OCI-LY1 (cell line): ENCODE measurements at regions not wholly inside any gene's neighbourhood (a gene's known extent, or its start where the extent isn't known, plus 50 kb on each side); places are given as distances from the start of the nearest gene placed in this dataset.

Source experiments
- H2AFZ ChIP-seq: fragments of 200-600 bp; sonication (generic), shearing (Covaris generic); 2 replicates; pipeline ENCODE4 v1.6.0; 2014; ENCODE audit warnings: antibody characterized with exemption, mild to moderate bottlenecking, low read length
- H3F3A ChIP-seq: fragments of 200-600 bp; sonication (generic), shearing (Covaris generic); 2 replicates; pipeline ENCODE4 v1.6.0; 2014; ENCODE audit warnings: mild to moderate bottlenecking, antibody characterized with exemption, low read length, moderate library complexity; ENCODE audit not compliant: insufficient read depth
- H3K27ac ChIP-seq: fragments of 200-600 bp; sonication (generic); 2 replicates; pipeline ENCODE4 v1.5.1; 2014; ENCODE audit warnings: low read length, mixed run types, mild to moderate bottlenecking, low read depth; ENCODE audit not compliant: poor library complexity, severe bottlenecking
- H3K27me3 ChIP-seq: fragments of 200-600 bp; sonication (generic); 2 replicates; pipeline ENCODE4 v1.6.0; 2014; ENCODE audit warnings: antibody characterized with exemption, mild to moderate bottlenecking, low read length, moderate library complexity; ENCODE audit not compliant: insufficient read depth
- H3K36me3 ChIP-seq: fragments of 200-600 bp; sonication (generic); 2 replicates; pipeline ENCODE4 v1.6.1; 2014; ENCODE audit warnings: mild to moderate bottlenecking, antibody characterized with exemption, low read length, moderate library complexity, mixed read lengths; ENCODE audit not compliant: insufficient read depth
- H3K4me1 ChIP-seq: fragments of 200-600 bp; sonication (generic); 2 replicates; pipeline ENCODE4 v1.5.1; 2014; ENCODE audit warnings: mild to moderate bottlenecking, low read length, moderate library complexity; ENCODE audit not compliant: insufficient read depth, severe bottlenecking
- H3K4me2 ChIP-seq: fragments of 200-600 bp; sonication (generic), shearing (Covaris generic); 2 replicates; pipeline ENCODE4 v1.6.1; 2014; ENCODE audit warnings: low read length
- H3K4me3 ChIP-seq: fragments of 200-600 bp; sonication (generic); 2 replicates; pipeline ENCODE4 v1.5.1; 2014; ENCODE audit warnings: low read length, low read depth, mild to moderate bottlenecking, mixed read lengths; ENCODE audit not compliant: poor library complexity, severe bottlenecking
- H3K79me2 ChIP-seq: fragments of 200-600 bp; shearing (Covaris generic); 2 replicates; pipeline ENCODE4 v1.6.1; 2016; ENCODE audit warnings: mixed run types, low read length, mixed read lengths; ENCODE audit not compliant: insufficient read depth
- H3K9ac ChIP-seq: fragments of 200-600 bp; sonication (generic), shearing (Covaris generic); 2 replicates; pipeline ENCODE4 v1.6.1; 2014; ENCODE audit warnings: mild to moderate bottlenecking, low read length, mixed read lengths
- H3K9me2 ChIP-seq: fragments of 200-600 bp; sonication (generic), shearing (Covaris generic); 2 replicates; pipeline ENCODE4 v1.6.1; 2014; ENCODE audit warnings: low read depth, mild to moderate bottlenecking, low read length, mixed read lengths
- H3K9me3 ChIP-seq: fragments of 200-600 bp; shearing (Covaris generic); 2 replicates; pipeline ENCODE4 v1.6.1; 2014; ENCODE audit warnings: low read length, mixed read lengths
- H4K20me1 ChIP-seq: fragments of 200-600 bp; sonication (generic), shearing (Covaris generic); 2 replicates; pipeline ENCODE4 v1.6.0; 2016; ENCODE audit warnings: mild to moderate bottlenecking, low read length; ENCODE audit not compliant: insufficient read depth
- EZH2 ChIP-seq: fragments of 200-600 bp; sonication (generic), shearing (Covaris generic); IDR thresholded peaks from 2 replicates; pipeline ENCODE4 v1.8.0; 2017; ENCODE audit warnings: borderline replicate concordance, mixed run types, mild to moderate bottlenecking, antibody characterized with exemption, low read length, moderate library complexity, mixed read lengths
- TF ChIP-seq, protein P1 (sequence below): fragments of 200-600 bp; sonication (generic), shearing (Covaris generic); IDR thresholded peaks from 2 replicates; pipeline ENCODE4 v1.5.1; 2017; ENCODE audit warnings: mild to moderate bottlenecking, antibody characterized with exemption, low read length, moderate library complexity, mixed read lengths

DNA sequence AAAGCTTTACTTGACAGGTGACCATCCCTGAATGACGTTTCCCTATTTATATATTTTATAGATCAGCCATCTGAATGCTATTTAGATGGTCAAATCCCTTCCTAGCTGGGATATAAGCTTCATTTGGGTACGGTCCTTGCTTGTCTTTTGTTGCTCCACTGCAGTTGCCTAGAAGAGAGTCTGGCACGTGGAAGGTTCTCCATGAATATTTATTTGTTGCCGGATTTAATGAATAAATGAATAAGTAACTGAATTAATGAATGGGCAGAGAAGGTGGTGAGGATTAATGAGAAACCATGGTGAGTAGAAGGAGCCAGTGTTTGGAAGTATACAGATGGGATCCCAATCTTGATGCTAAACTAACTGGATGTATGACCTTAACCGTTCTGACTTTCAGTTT lies 222.1 kb downstream of the LPIN1 start:
- no peak overlapping the region for H3K27ac ChIP-seq
- no peaks in the 10 kb centered on the region for H4K20me1 ChIP-seq
- H3K79me2 ChIP-seq, result no peaks in the 10 kb centered on the region
- no peak overlapping the region for H2AFZ ChIP-seq
- no peaks in the 10 kb centered on the region for H3K9me2 ChIP-seq
- H3K4me2 ChIP-seq, result no peak overlapping the region
- H3K36me3 ChIP-seq, result no peaks in the 10 kb centered on the region
- no peak overlapping the region for H3K4me3 ChIP-seq
- peaks cover 18% of the 10 kb centered on the region for H3K9me3 ChIP-seq
- TF ChIP-seq EZH2, result no peak
- TF ChIP-seq, protein P1, sequence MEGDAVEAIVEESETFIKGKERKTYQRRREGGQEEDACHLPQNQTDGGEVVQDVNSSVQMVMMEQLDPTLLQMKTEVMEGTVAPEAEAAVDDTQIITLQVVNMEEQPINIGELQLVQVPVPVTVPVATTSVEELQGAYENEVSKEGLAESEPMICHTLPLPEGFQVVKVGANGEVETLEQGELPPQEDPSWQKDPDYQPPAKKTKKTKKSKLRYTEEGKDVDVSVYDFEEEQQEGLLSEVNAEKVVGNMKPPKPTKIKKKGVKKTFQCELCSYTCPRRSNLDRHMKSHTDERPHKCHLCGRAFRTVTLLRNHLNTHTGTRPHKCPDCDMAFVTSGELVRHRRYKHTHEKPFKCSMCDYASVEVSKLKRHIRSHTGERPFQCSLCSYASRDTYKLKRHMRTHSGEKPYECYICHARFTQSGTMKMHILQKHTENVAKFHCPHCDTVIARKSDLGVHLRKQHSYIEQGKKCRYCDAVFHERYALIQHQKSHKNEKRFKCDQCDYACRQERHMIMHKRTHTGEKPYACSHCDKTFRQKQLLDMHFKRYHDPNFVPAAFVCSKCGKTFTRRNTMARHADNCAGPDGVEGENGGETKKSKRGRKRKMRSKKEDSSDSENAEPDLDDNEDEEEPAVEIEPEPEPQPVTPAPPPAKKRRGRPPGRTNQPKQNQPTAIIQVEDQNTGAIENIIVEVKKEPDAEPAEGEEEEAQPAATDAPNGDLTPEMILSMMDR, result no peak
- H3K4me1 ChIP-seq, result peaks cover 24% of the 10 kb centered on the region
- H3K9ac ChIP-seq, result no peak overlapping the region
- H3K27me3 ChIP-seq, result no peaks in the 10 kb centered on the region
- H3F3A ChIP-seq, result no peaks in the 10 kb centered on the region

DNA sequence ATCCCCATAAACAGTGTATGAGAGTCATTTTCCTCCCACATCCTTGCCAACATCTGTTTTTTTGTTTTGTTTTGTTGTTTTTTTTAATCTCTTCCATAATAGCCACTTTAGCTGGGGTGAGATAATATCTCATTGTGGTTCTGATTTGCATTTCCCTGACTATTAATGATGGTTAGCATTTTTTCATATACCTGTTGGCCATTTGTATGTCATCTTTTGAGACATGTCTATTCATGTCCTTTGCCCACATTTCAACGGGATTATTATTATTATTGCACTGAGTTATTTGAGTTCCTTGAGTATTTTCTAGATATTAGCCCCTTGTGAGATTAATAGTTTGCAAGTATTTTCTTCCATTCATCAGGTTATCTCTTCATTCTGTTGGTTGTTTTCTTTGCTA lies 223.3 kb downstream of the LPIN1 start:
- no peaks in the 10 kb centered on the region for H3K79me2 ChIP-seq
- H3K4me1 ChIP-seq, result peaks cover 18% of the 10 kb centered on the region
- H3K4me2 ChIP-seq, result no peak overlapping the region
- peaks cover 22% of the 10 kb centered on the region for H3K9me3 ChIP-seq
- no peak overlapping the region for H2AFZ ChIP-seq
- no peak overlapping the region for H3K27ac ChIP-seq
- no peak for TF ChIP-seq EZH2
- TF ChIP-seq, protein P1, result no peak
- H3K9me2 ChIP-seq, result no peaks in the 10 kb centered on the region
- no peaks in the 10 kb centered on the region for H3F3A ChIP-seq
- H3K27me3 ChIP-seq, result no peaks in the 10 kb centered on the region
- no peak overlapping the region for H3K9ac ChIP-seq
- no peaks in the 10 kb centered on the region for H3K36me3 ChIP-seq
- H3K4me3 ChIP-seq, result no peak overlapping the region
- no peaks in the 10 kb centered on the region for H4K20me1 ChIP-seq

- peaks cover 5% of the 10 kb centered on the region; the same call in 1 of the 2 replicates for H3K36me3 ChIP-seq
Measured at GRCh38 chr2:11974573-11974972, 228.1 kb downstream of the LPIN1 start.

More at GRCh38 chr2:11974573-11974972, 228.1 kb downstream of the LPIN1 start:
- H4K20me1 ChIP-seq, result no peaks in the 10 kb centered on the region
- no peak overlapping the region for H2AFZ ChIP-seq
- TF ChIP-seq EZH2, result no peak
- TF ChIP-seq, protein P1, result no peak
- H3K9me2 ChIP-seq, result no peaks in the 10 kb centered on the region
- H3K9me3 ChIP-seq, result peaks cover 27% of the 10 kb centered on the region
- no peak overlapping the region for H3K9ac ChIP-seq
- H3F3A ChIP-seq, result no peaks in the 10 kb centered on the region
- H3K79me2 ChIP-seq, result no peaks in the 10 kb centered on the region
- no peak overlapping the region for H3K27ac ChIP-seq
- no peak overlapping the region for H3K4me3 ChIP-seq
- no peak overlapping the region for H3K4me2 ChIP-seq
- peaks cover 23% of the 10 kb centered on the region for H3K4me1 ChIP-seq
- no peaks in the 10 kb centered on the region for H3K27me3 ChIP-seq
